SK-N-SH treated with all-trans-retinoic acid at 6 μM for 48 hours (cell line): ENCODE measurements at regions not wholly inside any gene's neighbourhood (a gene's known extent, or its start where the extent isn't known, plus 50 kb on each side); places are given as distances from the start of the nearest gene placed in this dataset.

Experiments
- BACH2 ChIP-seq: fragments of 250-450 bp; sonication (Bioruptor Pico); IDR thresholded peaks from 2 replicates; pipeline ENCODE4 v1.9.0; 2021; ENCODE audit warnings: mild to moderate bottlenecking, borderline replicate concordance
- RARB ChIP-seq: fragments of 250-450 bp; sonication (Bioruptor Pico); IDR thresholded peaks from 2 replicates; pipeline ENCODE4 v1.8.0; 2021; ENCODE audit warnings: mild to moderate bottlenecking, moderate library complexity

- no peak for TF ChIP-seq BACH2 (CRISPR knock-in tag)
- no peak for TF ChIP-seq RARB (CRISPR knock-in tag)
Measured at GRCh38 chr16:59470556-59470955, 736.4 kb upstream of the GOT2 start.
